ENCODE measurements at regions not wholly inside any gene's neighbourhood (a gene's known extent, or its start where the extent isn't known, plus 50 kb on each side); places are given as distances from the start of the nearest gene placed in this dataset.

DNA sequence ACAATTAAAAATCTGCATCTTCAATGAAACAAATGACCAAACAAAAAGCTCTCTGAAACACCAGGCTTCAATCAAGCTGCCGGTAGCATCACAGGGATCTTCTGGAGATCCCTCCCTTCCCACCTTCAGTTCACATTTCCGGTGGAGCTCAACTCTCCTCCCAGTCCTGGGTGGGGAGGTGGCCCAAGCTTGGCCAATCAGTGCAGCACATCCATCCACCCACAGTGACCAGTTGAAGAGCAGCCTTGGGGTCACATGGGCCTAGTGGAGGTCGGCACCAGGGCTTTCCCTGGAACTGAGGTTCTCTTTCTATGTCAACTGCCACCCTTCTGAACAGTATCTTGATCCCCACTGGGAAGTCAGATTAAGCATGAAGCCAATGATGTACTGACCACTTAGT is 620.1 kb upstream of the MGMT start (continued):
- TF ChIP-seq, protein P1, sequence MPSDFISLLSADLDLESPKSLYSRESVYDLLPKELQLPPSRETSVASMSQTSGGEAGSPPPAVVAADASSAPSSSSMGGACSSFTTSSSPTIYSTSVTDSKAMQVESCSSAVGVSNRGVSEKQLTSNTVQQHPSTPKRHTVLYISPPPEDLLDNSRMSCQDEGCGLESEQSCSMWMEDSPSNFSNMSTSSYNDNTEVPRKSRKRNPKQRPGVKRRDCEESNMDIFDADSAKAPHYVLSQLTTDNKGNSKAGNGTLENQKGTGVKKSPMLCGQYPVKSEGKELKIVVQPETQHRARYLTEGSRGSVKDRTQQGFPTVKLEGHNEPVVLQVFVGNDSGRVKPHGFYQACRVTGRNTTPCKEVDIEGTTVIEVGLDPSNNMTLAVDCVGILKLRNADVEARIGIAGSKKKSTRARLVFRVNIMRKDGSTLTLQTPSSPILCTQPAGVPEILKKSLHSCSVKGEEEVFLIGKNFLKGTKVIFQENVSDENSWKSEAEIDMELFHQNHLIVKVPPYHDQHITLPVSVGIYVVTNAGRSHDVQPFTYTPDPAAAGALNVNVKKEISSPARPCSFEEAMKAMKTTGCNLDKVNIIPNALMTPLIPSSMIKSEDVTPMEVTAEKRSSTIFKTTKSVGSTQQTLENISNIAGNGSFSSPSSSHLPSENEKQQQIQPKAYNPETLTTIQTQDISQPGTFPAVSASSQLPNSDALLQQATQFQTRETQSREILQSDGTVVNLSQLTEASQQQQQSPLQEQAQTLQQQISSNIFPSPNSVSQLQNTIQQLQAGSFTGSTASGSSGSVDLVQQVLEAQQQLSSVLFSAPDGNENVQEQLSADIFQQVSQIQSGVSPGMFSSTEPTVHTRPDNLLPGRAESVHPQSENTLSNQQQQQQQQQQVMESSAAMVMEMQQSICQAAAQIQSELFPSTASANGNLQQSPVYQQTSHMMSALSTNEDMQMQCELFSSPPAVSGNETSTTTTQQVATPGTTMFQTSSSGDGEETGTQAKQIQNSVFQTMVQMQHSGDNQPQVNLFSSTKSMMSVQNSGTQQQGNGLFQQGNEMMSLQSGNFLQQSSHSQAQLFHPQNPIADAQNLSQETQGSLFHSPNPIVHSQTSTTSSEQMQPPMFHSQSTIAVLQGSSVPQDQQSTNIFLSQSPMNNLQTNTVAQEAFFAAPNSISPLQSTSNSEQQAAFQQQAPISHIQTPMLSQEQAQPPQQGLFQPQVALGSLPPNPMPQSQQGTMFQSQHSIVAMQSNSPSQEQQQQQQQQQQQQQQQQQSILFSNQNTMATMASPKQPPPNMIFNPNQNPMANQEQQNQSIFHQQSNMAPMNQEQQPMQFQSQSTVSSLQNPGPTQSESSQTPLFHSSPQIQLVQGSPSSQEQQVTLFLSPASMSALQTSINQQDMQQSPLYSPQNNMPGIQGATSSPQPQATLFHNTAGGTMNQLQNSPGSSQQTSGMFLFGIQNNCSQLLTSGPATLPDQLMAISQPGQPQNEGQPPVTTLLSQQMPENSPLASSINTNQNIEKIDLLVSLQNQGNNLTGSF (CRISPR knock-in tag; IDR thresholded peaks at IDR 0.05), result no peak
- TF ChIP-seq ZNF24 (IDR thresholded peaks at IDR 0.05), result no peak

DNA sequence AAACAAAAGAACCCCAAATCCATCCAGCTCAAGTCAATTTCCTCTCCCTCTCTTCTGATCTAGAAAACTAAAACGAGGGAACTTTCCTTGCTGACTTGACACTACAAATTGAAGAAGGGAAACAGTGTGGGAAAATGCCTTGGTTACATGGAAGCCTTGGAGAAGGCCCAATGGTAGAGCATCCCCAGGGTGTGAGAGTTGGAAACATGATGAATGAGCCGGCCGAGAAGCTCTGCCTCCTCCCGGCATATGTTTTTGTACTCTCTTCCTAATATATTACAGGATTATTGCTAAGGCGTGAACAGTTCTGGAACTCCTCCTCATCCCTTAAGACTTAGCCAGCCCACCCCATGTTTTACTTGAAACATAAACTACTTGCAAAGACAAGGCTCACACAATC is 618.2 kb upstream of the MGMT start:
- CTCF ChIA-PET (ENCODE audit: low intra/inter-chr PET ratio, low total read pairs), result no interaction called here
- TF ChIP-seq SALL1 (CRISPR knock-in tag; IDR thresholded peaks at IDR 0.05) (no peak), REXO4 (CRISPR knock-in tag; IDR thresholded peaks at IDR 0.05; ENCODE audit: borderline replicate concordance) (no peak), ZNF30 (CRISPR knock-in tag; IDR thresholded peaks at IDR 0.05) (no peak), TP53 (CRISPR knock-in tag; conservative IDR thresholded peaks at IDR 0.05) (no peak), MTA3 (CRISPR knock-in tag; IDR thresholded peaks at IDR 0.05) (no peak), FOXP1 (IDR thresholded peaks at IDR 0.05) (no peak), FOXP1 (CRISPR knock-in tag; IDR thresholded peaks at IDR 0.05) (no peak), GFI1 (CRISPR knock-in tag; IDR thresholded peaks at IDR 0.05; ENCODE audit: borderline replicate concordance) (no peak), ZNF44 (CRISPR knock-in tag; IDR thresholded peaks at IDR 0.05) (no peak), ATM (IDR thresholded peaks at IDR 0.05; ENCODE audit: borderline replicate concordance) (no peak), ARID2 (CRISPR knock-in tag; IDR thresholded peaks at IDR 0.05; ENCODE audit: borderline replicate concordance) (no peak)
- TF ChIP-seq, protein P2, sequence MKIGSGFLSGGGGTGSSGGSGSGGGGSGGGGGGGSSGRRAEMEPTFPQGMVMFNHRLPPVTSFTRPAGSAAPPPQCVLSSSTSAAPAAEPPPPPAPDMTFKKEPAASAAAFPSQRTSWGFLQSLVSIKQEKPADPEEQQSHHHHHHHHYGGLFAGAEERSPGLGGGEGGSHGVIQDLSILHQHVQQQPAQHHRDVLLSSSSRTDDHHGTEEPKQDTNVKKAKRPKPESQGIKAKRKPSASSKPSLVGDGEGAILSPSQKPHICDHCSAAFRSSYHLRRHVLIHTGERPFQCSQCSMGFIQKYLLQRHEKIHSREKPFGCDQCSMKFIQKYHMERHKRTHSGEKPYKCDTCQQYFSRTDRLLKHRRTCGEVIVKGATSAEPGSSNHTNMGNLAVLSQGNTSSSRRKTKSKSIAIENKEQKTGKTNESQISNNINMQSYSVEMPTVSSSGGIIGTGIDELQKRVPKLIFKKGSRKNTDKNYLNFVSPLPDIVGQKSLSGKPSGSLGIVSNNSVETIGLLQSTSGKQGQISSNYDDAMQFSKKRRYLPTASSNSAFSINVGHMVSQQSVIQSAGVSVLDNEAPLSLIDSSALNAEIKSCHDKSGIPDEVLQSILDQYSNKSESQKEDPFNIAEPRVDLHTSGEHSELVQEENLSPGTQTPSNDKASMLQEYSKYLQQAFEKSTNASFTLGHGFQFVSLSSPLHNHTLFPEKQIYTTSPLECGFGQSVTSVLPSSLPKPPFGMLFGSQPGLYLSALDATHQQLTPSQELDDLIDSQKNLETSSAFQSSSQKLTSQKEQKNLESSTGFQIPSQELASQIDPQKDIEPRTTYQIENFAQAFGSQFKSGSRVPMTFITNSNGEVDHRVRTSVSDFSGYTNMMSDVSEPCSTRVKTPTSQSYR (CRISPR knock-in tag; IDR thresholded peaks at IDR 0.05; ENCODE audit: borderline replicate concordance), result no peak
- TF ChIP-seq, protein P3, sequence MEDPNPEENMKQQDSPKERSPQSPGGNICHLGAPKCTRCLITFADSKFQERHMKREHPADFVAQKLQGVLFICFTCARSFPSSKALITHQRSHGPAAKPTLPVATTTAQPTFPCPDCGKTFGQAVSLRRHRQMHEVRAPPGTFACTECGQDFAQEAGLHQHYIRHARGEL (CRISPR knock-in tag; IDR thresholded peaks at IDR 0.05), result no peak
- TF ChIP-seq, protein P4, sequence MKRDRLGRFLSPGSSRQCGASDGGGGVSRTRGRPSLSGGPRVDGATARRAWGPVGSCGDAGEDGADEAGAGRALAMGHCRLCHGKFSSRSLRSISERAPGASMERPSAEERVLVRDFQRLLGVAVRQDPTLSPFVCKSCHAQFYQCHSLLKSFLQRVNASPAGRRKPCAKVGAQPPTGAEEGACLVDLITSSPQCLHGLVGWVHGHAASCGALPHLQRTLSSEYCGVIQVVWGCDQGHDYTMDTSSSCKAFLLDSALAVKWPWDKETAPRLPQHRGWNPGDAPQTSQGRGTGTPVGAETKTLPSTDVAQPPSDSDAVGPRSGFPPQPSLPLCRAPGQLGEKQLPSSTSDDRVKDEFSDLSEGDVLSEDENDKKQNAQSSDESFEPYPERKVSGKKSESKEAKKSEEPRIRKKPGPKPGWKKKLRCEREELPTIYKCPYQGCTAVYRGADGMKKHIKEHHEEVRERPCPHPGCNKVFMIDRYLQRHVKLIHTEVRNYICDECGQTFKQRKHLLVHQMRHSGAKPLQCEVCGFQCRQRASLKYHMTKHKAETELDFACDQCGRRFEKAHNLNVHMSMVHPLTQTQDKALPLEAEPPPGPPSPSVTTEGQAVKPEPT (CRISPR knock-in tag; IDR thresholded peaks at IDR 0.05; ENCODE audit: low read depth), result no peak

More for the DNA sequence above, 618.2 kb upstream of the MGMT start:
- Histone ChIP-seq H3K4me3 (replicated peaks in 1 of 3; ENCODE audit: insufficient read depth in 1 of 3, low read depth in 2 of 3, low read length in 3 of 3) (no peak overlapping the region), H3K27ac (ENCODE audit: extremely low read length, insufficient read depth, low read length) (no peak overlapping the region), H3K9ac (ENCODE audit: insufficient read depth, low read depth, low read length) (no peak overlapping the region), H3K79me2 (ENCODE audit: insufficient read depth, low read length) (no peaks in the 10 kb centered on the region), H3K4me1 (ENCODE audit: insufficient read depth, low read length) (no peaks in the 10 kb centered on the region), H3K36me3 (replicated peaks in 1 of 2; ENCODE audit: control insufficient read depth in 1 of 2, insufficient read depth in 2 of 2, low read length in 2 of 2) (no peaks in the 10 kb centered on the region), H3K27me3 (ENCODE audit: control insufficient read depth in 1 of 2, insufficient read depth in 2 of 2, low read length in 2 of 2) (peaks cover 2 to 30% of the 10 kb centered on the region in 2 experiments; a peak in 3 of 5 replicates), H4K20me1 (ENCODE audit: insufficient read depth, low read length) (no peaks in the 10 kb centered on the region), H2AFZ (ENCODE audit: low read length) (no peak overlapping the region), H3K9me3 (ENCODE audit: low read length) (no peaks in the 10 kb centered on the region), H3K4me2 (ENCODE audit: low read depth, low read length) (no peak overlapping the region)
- 35% methylated on average over 5 of the region's 5 CpGs for WGBS (ENCODE audit: low lambda C conversion rate)
- ATAC-seq, result no peak
- in situ Hi-C loops (cut with HindIII; ENCODE audit: extremely low pct_ligation_motif_present, low pct_unique_long_range_greater_than_20kb), result no loop called here
- POLR2A ChIA-PET, result no interaction called here
- BruUV-seq (replicated peaks), result no TSS peak
- no peak for FAIRE-seq
- DNase-seq (ENCODE audit: low spot score), result no peak
- intact Hi-C loops (cut with micrococcal nuclease; ENCODE audit: unreplicated experiment), result no loop called here

All from HepG2 (cell line).